Hematopoietic multipotent progenitor cell treated with erythropoietin and hydrocortisone succinate and interleukin-3 and kit ligand, for 6 days (in vitro differentiated cells): ENCODE measurements at regions not wholly inside any gene's neighbourhood (a gene's known extent, or its start where the extent isn't known, plus 50 kb on each side); places are given as distances from the start of the nearest gene placed in this dataset.
"Not testable (repeated sequence)": the region's sequence is repeated elsewhere in the genome, so short reads cannot be mapped to it uniquely, and the experiment has no call there.

Experiments
- DNase-seq: peaks from one replicate; pipeline ENCODE4 v3.0.0-alpha.2; 2015

DNA sequence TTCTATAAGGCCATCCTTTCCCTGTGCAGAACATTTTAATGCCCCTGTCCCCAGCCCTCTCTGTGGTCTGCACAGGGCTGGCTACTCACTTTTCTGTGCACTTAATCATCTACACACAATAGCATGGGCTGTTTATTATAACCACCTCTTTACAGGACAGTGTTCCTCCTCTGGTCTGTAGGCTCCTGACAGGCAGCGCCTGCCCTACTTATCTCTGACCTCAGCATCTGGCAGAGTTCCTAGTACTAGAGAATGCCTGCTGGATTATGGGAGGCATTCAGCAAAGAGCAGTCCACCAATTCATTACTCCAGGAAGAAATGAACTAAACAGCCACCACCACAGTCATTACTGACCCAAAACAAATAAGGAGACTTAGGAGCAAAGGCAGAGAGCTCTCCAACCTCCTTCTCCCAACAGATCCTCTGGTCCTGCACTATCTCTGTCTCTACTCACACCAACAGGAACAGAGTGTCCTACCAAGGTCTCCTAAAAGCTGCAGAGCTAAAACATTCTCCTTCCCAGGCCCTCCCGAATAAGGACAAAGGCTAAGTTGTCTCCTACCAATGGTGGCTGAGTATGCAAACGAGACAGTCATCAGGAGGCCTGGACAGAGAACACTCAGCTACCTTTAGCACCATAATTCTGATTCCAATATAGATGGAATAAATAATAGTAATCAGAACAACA, 279.2 kb downstream of the QDPR start:
- DNase-seq, result no peak

DNA sequence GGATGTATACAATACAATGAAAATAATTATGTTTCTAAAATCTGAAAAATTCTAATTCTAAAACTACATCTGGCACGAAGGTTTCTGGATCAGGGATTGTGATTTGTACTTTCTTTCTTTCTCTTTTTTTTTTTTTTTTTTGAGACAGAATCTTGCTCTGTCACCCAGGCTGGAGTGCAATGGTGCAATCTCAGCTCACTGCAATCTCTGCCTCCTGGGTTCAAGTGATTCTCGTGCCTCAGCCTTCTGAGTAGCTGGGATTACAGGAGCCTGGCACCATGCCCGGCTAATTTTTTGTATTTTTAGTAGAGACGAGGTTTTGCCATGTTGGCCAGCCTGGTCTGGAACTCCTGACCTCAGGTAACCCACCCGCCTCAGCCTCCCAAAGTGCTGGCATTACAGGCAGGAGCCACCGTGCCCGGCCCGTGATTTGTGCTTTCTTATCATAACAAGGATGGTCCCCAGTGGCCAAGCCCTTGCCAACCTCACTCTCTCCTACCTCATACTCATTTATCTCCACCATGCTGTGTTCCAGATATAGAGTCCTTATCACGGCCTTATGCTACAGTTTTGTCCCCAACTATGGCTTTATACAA, 279.9 kb downstream of the QDPR start:
- DNase-seq, result not testable (repeated sequence)

- DNase-seq, result no peak
Measured at GRCh38 chr4:17230727-17231126, 281.2 kb downstream of the QDPR start.

DNA sequence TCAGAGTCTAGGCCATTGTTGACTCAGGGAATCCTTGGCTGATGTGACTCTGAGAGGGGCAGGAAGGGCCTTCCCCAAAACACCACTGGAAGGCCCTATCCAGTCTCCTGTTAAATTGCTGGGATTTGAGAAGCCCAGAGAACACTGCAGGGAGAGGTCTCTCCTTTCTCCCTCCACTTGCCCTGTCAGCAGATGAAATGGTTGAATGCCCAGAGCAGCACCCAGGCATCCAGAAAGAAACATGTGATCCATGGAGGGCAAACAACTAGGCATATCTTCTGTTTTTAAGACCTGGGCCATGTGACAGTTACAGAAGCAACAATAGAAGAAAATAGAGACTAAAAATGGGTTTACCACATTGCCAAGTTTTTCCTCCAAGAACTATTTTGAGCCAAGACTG, 291.1 kb downstream of the QDPR start:
- DNase-seq, result no peak

DNA sequence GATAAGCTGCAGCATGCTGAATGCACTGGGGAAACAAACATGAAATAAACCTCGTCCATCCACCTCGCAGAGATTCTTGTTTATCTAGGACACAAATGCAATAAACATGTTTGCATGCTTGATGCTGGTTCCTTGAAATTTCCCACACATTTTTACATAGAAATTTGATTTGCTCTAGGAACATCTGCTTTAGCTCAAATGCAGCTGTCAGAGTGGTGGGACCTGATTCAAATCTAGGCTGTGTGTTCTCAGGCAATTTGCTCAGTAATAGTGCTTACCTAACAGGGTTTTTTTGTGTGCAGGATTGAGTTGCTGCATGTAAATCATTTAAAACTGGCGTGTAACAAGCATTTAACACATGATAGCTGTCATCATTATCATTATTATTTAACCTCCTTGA, 293.1 kb downstream of the QDPR start:
- no peak for DNase-seq

- no peak for DNase-seq
Measured at GRCh38 chr4:17206829-17207801, 304.8 kb downstream of the QDPR start.

- DNase-seq, result no peak
Measured at GRCh38 chr4:17204908-17205307, 306.5 kb upstream of the LDB2 start.

- DNase-seq, result no peak
Measured at GRCh38 chr4:17203797-17204196, 305.4 kb upstream of the LDB2 start.

DNA sequence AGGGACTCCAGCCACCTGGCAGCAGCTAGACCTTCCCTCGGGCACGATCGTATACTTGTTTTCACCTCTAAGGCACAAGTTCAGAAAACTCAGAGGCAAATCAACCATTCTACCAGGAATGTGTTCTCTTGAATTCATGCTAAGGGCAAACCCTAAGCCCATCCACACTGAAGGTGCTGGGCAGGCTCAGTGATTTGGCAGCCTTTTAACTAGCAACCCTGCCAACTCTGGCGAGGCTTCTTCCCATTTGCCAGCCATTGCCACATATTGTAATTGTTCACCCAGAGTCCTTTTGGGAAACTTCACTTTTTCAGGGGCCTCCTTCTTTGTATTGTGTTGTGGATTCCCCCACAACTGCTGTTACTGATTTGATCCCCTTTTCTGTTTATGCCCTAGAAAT, 298.6 kb upstream of the LDB2 start:
- no peak for DNase-seq

- no peak for DNase-seq
Measured at GRCh38 chr4:17195461-17196275, 297.2 kb upstream of the LDB2 start.

GRCh38 chr4:17194586-17194985, 296.1 kb upstream of the LDB2 start:
- no peak for DNase-seq

DNA sequence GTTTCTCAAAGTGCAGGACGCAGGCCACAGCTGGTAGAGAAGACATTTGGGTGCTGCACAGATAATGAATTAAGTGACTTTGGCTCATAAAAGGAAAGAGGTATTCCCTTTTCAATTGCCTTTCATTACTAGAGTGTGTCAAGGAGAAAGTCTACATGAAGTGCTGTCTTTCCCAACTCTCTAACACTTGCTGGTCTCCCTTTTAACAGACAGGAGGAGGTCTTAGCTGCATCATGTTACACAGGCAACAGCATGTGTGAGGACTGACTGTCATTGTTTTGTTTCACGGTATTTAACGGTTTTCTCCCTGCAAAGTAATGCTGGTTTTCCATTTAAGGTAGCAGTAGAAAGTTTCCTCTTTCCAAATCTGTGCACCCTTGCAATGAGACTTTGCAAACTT, 291.3 kb upstream of the LDB2 start:
- no peak for DNase-seq

DNA sequence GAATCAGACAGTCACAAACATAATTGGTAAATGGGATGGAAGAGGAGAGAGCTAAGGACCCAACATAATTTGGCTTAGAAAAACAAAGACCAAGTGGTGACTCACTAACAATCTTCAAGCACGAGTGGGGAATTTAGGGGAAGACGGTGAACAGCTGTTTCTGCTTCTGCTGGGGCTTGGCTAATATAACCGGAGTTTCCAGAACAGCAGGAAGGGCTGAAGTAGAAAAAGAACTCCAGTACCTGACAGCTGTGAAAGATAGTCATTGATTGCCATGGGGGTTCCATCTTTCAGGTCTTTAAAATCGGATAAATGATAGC, 290.9 kb upstream of the LDB2 start:
- no peak for DNase-seq

DNA sequence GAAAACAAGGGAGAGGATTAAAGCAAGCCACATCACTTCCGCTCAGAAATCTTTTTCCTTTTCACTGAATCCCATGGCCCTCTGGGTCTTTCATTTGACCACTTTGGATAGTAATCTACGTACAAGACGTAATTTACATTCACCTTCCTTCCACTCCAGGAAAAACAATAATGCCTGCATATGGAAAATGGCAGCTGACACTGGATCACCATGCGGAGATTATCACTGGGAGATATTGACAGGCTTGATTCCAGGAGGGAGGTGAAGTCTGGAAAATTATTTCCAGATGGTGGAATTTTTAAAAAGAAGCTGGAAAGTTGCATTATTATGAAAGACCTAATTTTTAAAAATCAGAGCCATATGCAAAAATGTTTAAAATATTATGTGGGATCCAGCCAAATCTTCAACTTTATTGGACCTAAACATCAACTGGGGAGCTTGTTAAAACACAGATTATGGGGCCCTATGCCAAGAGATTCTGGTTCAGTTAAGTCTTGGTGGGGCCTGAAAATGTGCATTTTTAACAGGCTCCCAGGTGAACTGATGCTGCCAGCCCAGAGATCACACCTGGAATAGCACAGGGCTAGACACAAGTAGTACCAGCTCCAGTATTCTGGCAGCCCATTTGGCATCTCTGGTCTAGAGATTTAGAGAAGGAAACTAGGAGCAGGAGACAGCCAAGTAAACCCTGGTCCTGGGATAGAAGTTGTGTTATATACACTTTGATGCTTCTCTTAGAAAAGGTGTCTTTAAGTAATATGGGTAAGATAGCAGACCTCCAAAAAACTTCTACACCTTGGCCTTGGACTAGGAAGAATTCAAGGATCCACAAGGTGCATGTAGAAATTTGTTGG, 290.3 kb upstream of the LDB2 start:
- no peak for DNase-seq

- no peak for DNase-seq
Measured at GRCh38 chr4:17188125-17188524, 289.7 kb upstream of the LDB2 start.

GRCh38 chr4:17187003-17187402, 288.6 kb upstream of the LDB2 start:
- no peak for DNase-seq

GRCh38 chr4:17182888-17183287, 284.4 kb upstream of the LDB2 start:
- no peak for DNase-seq

GRCh38 chr4:17174751-17175150, 276.3 kb upstream of the LDB2 start:
- no peak for DNase-seq

DNA sequence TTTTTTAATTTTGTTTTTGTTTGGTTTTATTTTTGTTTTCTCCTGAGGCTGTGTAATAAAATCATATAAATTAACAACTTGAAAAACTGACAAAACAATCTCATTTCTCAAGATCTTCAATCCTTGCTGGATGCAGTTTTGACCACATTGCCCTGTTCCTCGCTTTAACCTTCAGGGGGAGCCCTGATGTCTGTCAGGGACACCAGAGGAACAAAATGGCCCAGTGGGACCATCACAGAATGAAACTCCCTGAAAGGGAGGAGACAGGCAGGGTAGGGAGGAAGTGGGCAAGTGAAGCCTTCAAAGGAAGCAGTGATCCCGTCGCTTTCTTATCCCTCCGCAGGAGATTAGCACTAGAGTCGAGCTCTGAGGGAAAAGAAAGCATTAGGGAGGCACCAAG, 274.9 kb upstream of the LDB2 start:
- no peak for DNase-seq

GRCh38 chr4:17170131-17170530, 271.7 kb upstream of the LDB2 start:
- DNase-seq, result no peak

- no peak for DNase-seq
Measured at GRCh38 chr4:17169699-17170098, 271.3 kb upstream of the LDB2 start.

DNA sequence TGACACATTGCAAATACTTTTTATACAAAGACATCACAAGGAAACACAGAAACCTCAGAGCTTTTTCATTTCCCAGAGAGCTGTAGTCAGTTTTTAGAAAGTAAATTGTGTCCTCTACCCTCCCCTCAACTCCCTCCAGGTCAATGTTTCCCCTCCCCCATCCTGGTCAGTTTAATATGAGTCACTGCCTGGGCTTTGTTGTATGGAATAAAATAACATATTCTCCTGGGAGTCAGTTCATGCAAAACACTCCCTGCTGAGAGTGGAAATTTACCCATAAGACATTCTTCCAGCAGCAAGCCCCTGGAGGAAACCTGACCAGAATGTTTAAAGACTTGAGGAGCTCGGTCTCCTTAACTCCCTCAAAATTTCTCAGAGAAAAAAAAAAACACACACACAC, 270.1 kb upstream of the LDB2 start:
- no peak for DNase-seq
